ENCODE measurements at regions not wholly inside any gene's neighbourhood (a gene's known extent, or its start where the extent isn't known, plus 50 kb on each side); places are given as distances from the start of the nearest gene placed in this dataset.

DNA sequence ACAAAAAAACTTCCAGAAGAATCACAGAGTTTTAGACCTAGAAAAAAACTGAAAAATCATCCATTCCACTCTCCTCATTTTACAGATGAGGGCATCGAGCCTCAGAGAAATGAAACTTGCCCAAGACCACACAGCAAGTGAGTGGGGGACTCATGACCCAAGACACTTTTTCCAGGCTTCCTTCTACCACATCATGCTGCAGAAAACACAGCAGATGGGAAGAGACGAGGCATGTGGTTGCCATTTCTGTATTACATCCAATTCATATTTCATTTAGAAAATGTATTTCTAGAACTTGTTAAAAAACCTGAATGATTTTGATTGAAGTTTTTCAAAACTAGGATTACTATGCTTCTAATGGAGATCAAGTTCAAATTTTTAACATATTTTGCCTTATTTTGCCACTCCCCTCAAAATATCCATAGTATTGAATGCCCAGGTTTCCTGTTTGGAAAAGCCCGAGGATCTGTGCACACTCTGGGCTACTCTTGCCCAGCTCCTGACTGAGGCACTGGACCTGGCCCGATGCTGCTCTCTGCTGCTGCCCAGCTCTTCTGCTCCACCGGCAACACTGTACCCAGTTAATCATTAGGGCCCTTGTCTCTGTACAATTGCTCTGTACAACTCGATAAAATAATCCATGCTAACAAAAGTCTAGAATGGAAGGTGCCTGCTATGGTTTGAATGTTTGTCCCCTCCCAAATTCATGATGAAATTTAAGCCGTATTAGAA, 157.4 kb downstream of the EFNB2 start:
- H4K91ac ChIP-seq (ENCODE audit: insufficient read depth, low read depth, low read length), result peak overlapping the region; percentile 81
- H4K20me1 ChIP-seq (ENCODE audit: insufficient read depth, low read length), result no peaks in the 10 kb centered on the region
- H3K4me2 ChIP-seq (ENCODE audit: low read depth, low read length), result no peak overlapping the region
- peak overlapping the region; percentile 82 for H2BK20ac ChIP-seq (ENCODE audit: low read depth, low read length)
- TF ChIP-seq MAFK (IDR thresholded peaks at IDR 0.05; ENCODE audit: low read depth, low read length) (no peak), RAD21 (IDR thresholded peaks at IDR 0.05; ENCODE audit: low read length) (no peak), FOS (IDR thresholded peaks at IDR 0.05; ENCODE audit: low read depth, low read length) (no peak), CHD1 (IDR thresholded peaks at IDR 0.05; ENCODE audit: low read depth, low read length) (no peak), BHLHE40 (IDR thresholded peaks at IDR 0.05; ENCODE audit: low read depth, low read length) (no peak), SMC3 (IDR thresholded peaks at IDR 0.05; ENCODE audit: low read depth, low read length) (no peak), RFX5 (IDR thresholded peaks at IDR 0.05; ENCODE audit: low read depth, low read length) (no peak), MAZ (IDR thresholded peaks at IDR 0.05; ENCODE audit: borderline replicate concordance, low read depth, low read length) (no peak), USF2 (IDR thresholded peaks at IDR 0.05; ENCODE audit: low read depth, low read length) (no peak)
- TF ChIP-seq, protein P1, sequence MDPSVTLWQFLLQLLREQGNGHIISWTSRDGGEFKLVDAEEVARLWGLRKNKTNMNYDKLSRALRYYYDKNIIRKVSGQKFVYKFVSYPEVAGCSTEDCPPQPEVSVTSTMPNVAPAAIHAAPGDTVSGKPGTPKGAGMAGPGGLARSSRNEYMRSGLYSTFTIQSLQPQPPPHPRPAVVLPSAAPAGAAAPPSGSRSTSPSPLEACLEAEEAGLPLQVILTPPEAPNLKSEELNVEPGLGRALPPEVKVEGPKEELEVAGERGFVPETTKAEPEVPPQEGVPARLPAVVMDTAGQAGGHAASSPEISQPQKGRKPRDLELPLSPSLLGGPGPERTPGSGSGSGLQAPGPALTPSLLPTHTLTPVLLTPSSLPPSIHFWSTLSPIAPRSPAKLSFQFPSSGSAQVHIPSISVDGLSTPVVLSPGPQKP (IDR thresholded peaks at IDR 0.05; ENCODE audit: borderline replicate concordance, low read depth, low read length), result no peak
- TF ChIP-seq, protein P2, sequence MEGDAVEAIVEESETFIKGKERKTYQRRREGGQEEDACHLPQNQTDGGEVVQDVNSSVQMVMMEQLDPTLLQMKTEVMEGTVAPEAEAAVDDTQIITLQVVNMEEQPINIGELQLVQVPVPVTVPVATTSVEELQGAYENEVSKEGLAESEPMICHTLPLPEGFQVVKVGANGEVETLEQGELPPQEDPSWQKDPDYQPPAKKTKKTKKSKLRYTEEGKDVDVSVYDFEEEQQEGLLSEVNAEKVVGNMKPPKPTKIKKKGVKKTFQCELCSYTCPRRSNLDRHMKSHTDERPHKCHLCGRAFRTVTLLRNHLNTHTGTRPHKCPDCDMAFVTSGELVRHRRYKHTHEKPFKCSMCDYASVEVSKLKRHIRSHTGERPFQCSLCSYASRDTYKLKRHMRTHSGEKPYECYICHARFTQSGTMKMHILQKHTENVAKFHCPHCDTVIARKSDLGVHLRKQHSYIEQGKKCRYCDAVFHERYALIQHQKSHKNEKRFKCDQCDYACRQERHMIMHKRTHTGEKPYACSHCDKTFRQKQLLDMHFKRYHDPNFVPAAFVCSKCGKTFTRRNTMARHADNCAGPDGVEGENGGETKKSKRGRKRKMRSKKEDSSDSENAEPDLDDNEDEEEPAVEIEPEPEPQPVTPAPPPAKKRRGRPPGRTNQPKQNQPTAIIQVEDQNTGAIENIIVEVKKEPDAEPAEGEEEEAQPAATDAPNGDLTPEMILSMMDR (conservative IDR thresholded peaks at IDR 0.05; ENCODE audit: low read depth, low read length), result no peak
- peak overlapping the region; percentile 75 for H3K4ac ChIP-seq (ENCODE audit: low read depth, low read length)
- 92% methylated on average over 2 of the region's 7 CpGs; no CpG with 5 or more reads in 1 of the 2 experiments for WGBS, 2 experiments (ENCODE audit: extremely low coverage in 2 of 2, insufficient read length in 1 of 2)
- H3K23ac ChIP-seq (ENCODE audit: low read depth, low read length), result peak overlapping the region; percentile 66; the same call in 1 of the 2 replicates
- peak overlapping the region; percentile 52 to 65; a peak in 3 of 4 replicates for H4K8ac ChIP-seq (ENCODE audit: low read depth in 2 of 2, low read length in 2 of 2)
- H2AK9ac ChIP-seq (replicated peaks; ENCODE audit: low read depth, low read length, poor library complexity), result no peak overlapping the region
- H3K79me1 ChIP-seq (ENCODE audit: low read depth in 1 of 2, low read length in 2 of 2), result peaks cover 0 to 4% of the 10 kb centered on the region in 2 experiments; a peak in 1 of 4 replicates
- dilution Hi-C loops (cut with HindIII; ENCODE audit: low sequenced_read_pairs, unreplicated experiment), result no loop called here
- peak overlapping the region; percentile 1 for H2BK5ac ChIP-seq (ENCODE audit: low read depth, low read length, poor library complexity, severe bottlenecking)
- no peaks in the 10 kb centered on the region for H3K27me3 ChIP-seq (ENCODE audit: control insufficient read depth, insufficient read depth, low read length)
- peak overlapping the region; percentile 35; the same call in 1 of the 2 replicates for H3K18ac ChIP-seq (ENCODE audit: low read depth, low read length)
- in situ Hi-C loops (cut with MboI; ENCODE audit: low sequenced_read_pairs), result no loop called here
- H3K4me3 ChIP-seq (ENCODE audit: insufficient read depth, low read depth, low read length), result no peak overlapping the region
- H2BK120ac ChIP-seq (ENCODE audit: low read depth, low read length), result peak overlapping the region; percentile 84
- H3K4me1 ChIP-seq (ENCODE audit: control insufficient read depth, insufficient read depth, low read length), result peaks cover 27% of the 10 kb centered on the region
- no peak overlapping the region for H3K56ac ChIP-seq (ENCODE audit: extremely low read depth, insufficient read depth, low read length)
- POLR2A ChIA-PET (ENCODE audit: unreplicated experiment), result no interaction called here
- H3K9me1 ChIP-seq (ENCODE audit: insufficient read depth, low read length), result peaks cover 15% of the 10 kb centered on the region
- H2BK15ac ChIP-seq (ENCODE audit: low read depth, low read length), result peak overlapping the region; percentile 58; the same call in 2 of the 3 replicates
- BruUV-seq (replicated peaks), result no TSS peak
- H4K5ac ChIP-seq (ENCODE audit: low read depth, low read length), result peak overlapping the region; percentile 68; the same call in 1 of the 2 replicates
- no peak overlapping the region for H3K27ac ChIP-seq (ENCODE audit: insufficient read depth, low read length)
- no peak for ATAC-seq (ENCODE audit: low read depth)
- no peaks in the 10 kb centered on the region for H3K9me3 ChIP-seq (ENCODE audit: control insufficient read depth, insufficient read depth, low read length)
- no peak overlapping the region for H2AFZ ChIP-seq (replicated peaks; ENCODE audit: low read length, poor library complexity)
- peak overlapping the region; percentile 82; the same call in 1 of the 2 replicates for H2AK5ac ChIP-seq (ENCODE audit: low read depth, low read length)
- intact Hi-C loops (cut with micrococcal nuclease), result no loop called here
- no peak for DNase-seq
- H3K9ac ChIP-seq (ENCODE audit: low read depth, low read length), result no peak overlapping the region
- no peaks in the 10 kb centered on the region for H3K36me3 ChIP-seq (ENCODE audit: control insufficient read depth, insufficient read depth, low read length)
- peak overlapping the region; percentile 37; the same call in 1 of the 2 replicates for H3K14ac ChIP-seq (replicated peaks; ENCODE audit: low read depth, low read length)
- CTCF ChIA-PET, result no interaction called here

All from IMR-90 (cell line).